Activated B cell treated with CpG ODN at 0.5 μM for 24 hours (primary cell): ENCODE measurements at regions not wholly inside any gene's neighbourhood (a gene's known extent, or its start where the extent isn't known, plus 50 kb on each side); places are given as distances from the start of the nearest gene placed in this dataset.

Experiments used
- ATAC-seq: fragments of 200-7000 bp; cut with Tn5 transposase; one replicate; pipeline ENCODE4 v1.10.0; 2021; ENCODE audit warnings: low read depth, mild to moderate bottlenecking, moderate library complexity
- CTCF ChIA-PET: fragments of 350-600 bp; sonication (Branson Sonifier 250); formaldehyde crosslinking; loops from one replicate; lab custom pipeline; 2021; ENCODE audit warnings: antibody characterized with exemption; lab: Charles Lee
- POLR2A ChIA-PET: fragments of 350-600 bp; sonication (Branson Sonifier 250); formaldehyde crosslinking; loops from one replicate; lab custom pipeline; 2021; ENCODE audit warnings: antibody characterized with exemption; lab: Charles Lee
- DNase-seq: peaks from one replicate; pipeline ENCODE4 v3.0.0; 2022
- H3K27ac Mint-ChIP-seq: one replicate; pipeline ENCODE4 v1.8.0; 2020; ENCODE audit warnings: mixed read lengths
- H3K27me3 Mint-ChIP-seq: one replicate; pipeline ENCODE4 v1.8.0; 2021; ENCODE audit warnings: mixed read lengths
- H3K36me3 Mint-ChIP-seq: one replicate; pipeline ENCODE4 v1.8.0; 2021; ENCODE audit warnings: low read depth, mixed read lengths
- H3K4me1 Mint-ChIP-seq: one replicate; pipeline ENCODE4 v1.8.0; 2021; ENCODE audit warnings: mixed read lengths
- H3K4me3 Mint-ChIP-seq: one replicate; pipeline ENCODE4 v1.8.0; 2020; ENCODE audit warnings: mild to moderate bottlenecking, mixed read lengths
- H3K9me3 Mint-ChIP-seq: one replicate; pipeline ENCODE4 v1.8.0; 2020; ENCODE audit warnings: mixed read lengths
- CTCF ChIP-seq: fragments of 200-600 bp; IDR thresholded peaks from one replicate; pipeline ENCODE4 v1.8.0; 2022; ENCODE audit warnings: antibody characterized with exemption, mild to moderate bottlenecking
- intact Hi-C: fragments of 100-400 bp; cut with micrococcal nuclease; formaldehyde crosslinking; loops from one replicate; pipeline ENCODE4 v1.15.1; 2024

- Mint-ChIP-seq H3K4me1 (no peaks in the 10 kb centered on the region), H3K36me3 (no peaks in the 10 kb centered on the region), H3K27me3 (no peaks in the 10 kb centered on the region), H3K4me3 (no peak overlapping the region), H3K27ac (no peak overlapping the region), H3K9me3 (no peaks in the 10 kb centered on the region)
- CTCF ChIA-PET = no interaction called here
- intact Hi-C loops = no loop called here
- ATAC-seq = no peak
- POLR2A ChIA-PET = no interaction called here
- no peak for DNase-seq
- TF ChIP-seq CTCF = no peak
Observed at GRCh38 chr2:19785867-19786266, 115.9 kb downstream of the TTC32 start.

- H3K4me1 Mint-ChIP-seq = no peaks in the 10 kb centered on the region
- ChIA-PET CTCF (no interaction called here), POLR2A (no interaction called here)
- H3K36me3 Mint-ChIP-seq = no peaks in the 10 kb centered on the region
- no peak overlapping the region for H3K27ac Mint-ChIP-seq
- DNase-seq = no peak
- no peak for ATAC-seq
- intact Hi-C loops = no loop called here
- no peak for TF ChIP-seq CTCF
- H3K9me3 Mint-ChIP-seq = no peaks in the 10 kb centered on the region
- H3K27me3 Mint-ChIP-seq = no peaks in the 10 kb centered on the region
- no peak overlapping the region for H3K4me3 Mint-ChIP-seq
Observed at GRCh38 chr2:19785447-19785846, 116.3 kb downstream of the TTC32 start.

- POLR2A ChIA-PET = no interaction called here
- Mint-ChIP-seq H3K27me3 (no peaks in the 10 kb centered on the region), H3K9me3 (no peaks in the 10 kb centered on the region), H3K36me3 (no peaks in the 10 kb centered on the region), H3K4me3 (no peak overlapping the region), H3K4me1 (no peaks in the 10 kb centered on the region), H3K27ac (no peak overlapping the region)
- CTCF ChIA-PET = no interaction called here
- intact Hi-C loops = no loop called here
- no peak for DNase-seq
- ATAC-seq = no peak
- no peak for TF ChIP-seq CTCF
Observed at GRCh38 chr2:19784456-19784855, 117.3 kb downstream of the TTC32 start.

GRCh38 chr2:19783935-19784334 lies 117.8 kb downstream of the TTC32 start:
- no peak overlapping the region for H3K4me3 Mint-ChIP-seq
- H3K27ac Mint-ChIP-seq = no peak overlapping the region
- ChIA-PET POLR2A (no interaction called here), CTCF (no interaction called here)
- H3K4me1 Mint-ChIP-seq = no peaks in the 10 kb centered on the region
- intact Hi-C loops = no loop called here
- ATAC-seq = no peak
- no peak for DNase-seq
- no peaks in the 10 kb centered on the region for H3K9me3 Mint-ChIP-seq
- H3K36me3 Mint-ChIP-seq = no peaks in the 10 kb centered on the region
- no peaks in the 10 kb centered on the region for H3K27me3 Mint-ChIP-seq
- no peak for TF ChIP-seq CTCF

GRCh38 chr2:19776941-19777514 lies 124.8 kb downstream of the TTC32 start:
- ChIA-PET POLR2A (no interaction called here), CTCF (no interaction called here)
- Mint-ChIP-seq H3K27ac (no peak overlapping the region), H3K27me3 (no peaks in the 10 kb centered on the region), H3K4me1 (no peaks in the 10 kb centered on the region), H3K4me3 (no peak overlapping the region), H3K36me3 (no peaks in the 10 kb centered on the region), H3K9me3 (no peaks in the 10 kb centered on the region)
- no peak for ATAC-seq
- DNase-seq = no peak
- intact Hi-C loops = no loop called here
- TF ChIP-seq CTCF = no peak
